HG03064 (cell line): ENCODE measurements at regions not wholly inside any gene's neighbourhood (a gene's known extent, or its start where the extent isn't known, plus 50 kb on each side); places are given as distances from the start of the nearest gene placed in this dataset.
"Not testable (repeated sequence)": the region's sequence is repeated elsewhere in the genome, so short reads cannot be mapped to it uniquely, and the experiment has no call there.

ENCODE experiments used
- ATAC-seq: cut with Tn5 transposase; IDR thresholded peaks from one replicate; pipeline ENCODE4 v1.9.1; 2021; ENCODE audit warnings: low read depth; ENCODE audit not compliant: unreplicated experiment

DNA sequence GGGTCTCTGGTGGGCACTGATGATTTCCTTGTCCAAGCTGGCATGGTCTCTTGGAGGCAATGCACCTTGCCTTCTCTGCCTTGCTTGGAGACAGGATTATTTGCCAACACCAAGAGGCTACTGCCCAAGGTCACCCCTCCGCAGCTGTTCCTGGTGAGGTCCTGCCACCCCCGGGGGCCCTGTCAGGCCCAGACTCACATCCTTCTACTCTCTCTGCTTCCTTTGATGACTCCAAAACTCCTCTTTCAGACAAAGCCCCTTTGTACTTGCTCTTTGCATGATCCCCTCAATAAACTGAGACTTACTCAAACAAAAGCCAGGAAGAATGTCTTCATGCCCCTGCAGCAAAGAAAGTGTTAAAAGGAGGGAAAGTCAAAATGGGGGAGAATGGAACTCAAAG, 137.7 kb downstream of the MEX3B start:
- no peak for ATAC-seq

DNA sequence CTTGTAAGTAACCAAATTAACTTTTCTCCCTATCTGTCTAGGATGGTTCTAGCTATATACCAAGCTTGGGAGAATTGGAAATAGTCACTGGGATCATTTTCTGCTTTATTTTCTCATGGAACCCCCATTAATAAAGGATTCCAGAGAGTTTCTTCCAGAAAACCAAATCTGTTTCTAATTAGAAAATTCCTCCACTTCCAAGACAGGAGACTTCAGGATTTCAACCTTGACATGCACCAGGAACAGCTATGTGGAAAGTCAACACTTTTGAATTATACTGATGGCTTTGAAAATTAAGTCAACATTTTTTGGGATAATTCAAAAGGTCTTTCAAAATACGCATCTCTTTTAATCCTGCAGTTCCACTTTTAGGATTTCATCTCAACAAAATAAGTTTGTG, 138.3 kb downstream of the MEX3B start:
- no peak for ATAC-seq

DNA sequence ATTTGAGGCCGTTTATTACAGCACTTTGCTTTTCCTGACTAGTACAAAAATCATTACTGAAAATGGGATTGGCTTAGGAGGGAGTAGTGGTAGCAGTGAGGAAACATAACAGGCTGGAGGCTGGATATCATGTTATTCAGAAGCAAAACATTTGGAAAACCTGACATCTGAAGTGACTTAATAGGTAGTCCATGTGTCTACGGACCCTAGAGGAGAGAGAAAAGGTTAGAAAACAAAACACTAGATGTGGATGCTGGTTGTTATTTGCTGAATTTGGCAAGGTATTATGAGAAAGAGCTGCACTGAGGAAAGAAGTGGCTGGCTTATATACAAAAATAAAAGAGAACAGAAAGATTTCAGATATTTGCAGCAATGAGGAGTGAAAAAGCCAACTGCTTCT, 139.9 kb downstream of the MEX3B start:
- ATAC-seq = no peak

DNA sequence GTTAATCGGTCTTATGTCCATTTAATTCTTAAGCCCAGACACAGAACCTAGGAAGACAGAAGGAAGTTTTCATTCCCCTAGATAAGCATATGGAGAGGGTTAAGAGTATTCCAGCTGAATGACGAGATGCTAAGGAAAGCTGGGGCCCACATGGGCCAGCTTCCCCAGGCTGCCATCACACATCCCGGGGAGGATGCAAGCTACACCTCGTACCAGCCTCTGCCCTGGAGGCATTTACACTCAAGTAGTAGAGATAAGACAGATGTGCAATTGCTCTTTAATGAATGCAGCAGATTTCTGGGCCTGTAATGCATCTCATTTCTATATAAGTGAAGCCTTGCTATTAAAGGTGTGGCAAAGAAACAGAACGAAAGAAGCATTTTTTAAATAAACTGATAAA, 144.5 kb downstream of the MEX3B start:
- ATAC-seq = no peak

DNA sequence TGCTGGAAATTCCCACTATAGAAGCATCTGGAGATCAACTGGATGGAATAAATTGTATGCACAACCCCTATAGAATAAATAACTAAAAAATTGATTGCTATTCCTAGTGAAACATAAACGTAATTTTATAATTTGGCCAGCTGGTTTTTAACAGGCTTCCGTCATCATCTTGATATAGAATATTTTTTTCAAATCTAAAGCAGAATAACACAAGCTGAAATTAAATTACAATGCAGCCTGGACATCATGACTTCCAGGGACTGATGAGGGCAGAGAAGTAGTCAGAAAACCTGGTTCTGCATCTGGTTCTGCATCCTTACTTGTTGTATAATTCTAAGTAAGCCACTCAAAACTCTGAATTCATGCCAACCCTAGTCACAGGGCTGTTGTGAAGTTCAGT, 146.1 kb downstream of the MEX3B start:
- no peak for ATAC-seq

DNA sequence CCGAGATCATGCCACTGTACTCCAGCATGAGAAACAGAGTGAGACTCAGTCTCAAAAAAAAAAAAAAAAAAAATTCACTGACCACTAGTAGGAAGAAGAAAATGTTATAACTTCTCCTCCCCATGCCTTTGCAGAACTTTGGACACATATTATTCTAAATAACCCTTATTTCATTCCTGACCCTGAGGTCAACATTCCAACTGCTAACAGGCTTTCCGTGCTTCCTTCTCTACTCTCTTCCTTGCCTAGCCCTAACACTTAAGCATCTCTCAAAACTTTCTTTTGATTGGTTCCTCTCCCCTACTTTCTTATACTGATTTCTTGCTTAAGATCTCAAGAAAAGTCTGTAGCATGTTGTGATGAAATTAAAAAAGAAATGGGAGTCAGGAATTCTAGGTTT, 146.8 kb downstream of the MEX3B start:
- ATAC-seq = no peak

DNA sequence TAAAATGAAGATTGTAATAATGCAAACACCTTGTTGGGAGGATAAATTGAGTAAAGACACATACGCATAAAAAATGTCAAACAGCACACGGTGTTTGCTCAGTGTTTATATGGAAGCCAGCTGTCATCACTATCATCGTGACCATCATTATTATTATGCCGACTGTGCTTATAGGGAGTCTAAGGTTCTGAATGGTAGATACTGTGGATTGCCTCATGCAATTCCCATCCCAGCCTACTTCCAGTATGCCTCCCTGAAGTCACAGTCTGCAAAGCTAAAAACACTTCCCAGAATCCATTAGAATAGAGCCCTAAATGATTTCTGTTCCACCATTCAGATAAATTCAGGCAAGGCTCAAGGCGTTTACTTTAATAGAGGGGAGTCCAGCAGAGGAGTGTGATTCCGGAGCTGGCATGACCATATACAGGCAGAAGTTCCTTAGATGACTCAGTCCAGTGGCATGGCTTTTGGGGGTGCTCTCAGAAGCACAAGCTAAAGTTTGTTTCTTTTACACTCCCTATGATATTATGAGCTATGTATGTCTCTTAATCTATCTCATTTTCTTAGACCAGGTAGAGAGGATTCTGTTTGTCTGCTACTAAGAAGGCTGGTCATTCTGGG, 148.7 kb downstream of the MEX3B start:
- ATAC-seq = no peak

DNA sequence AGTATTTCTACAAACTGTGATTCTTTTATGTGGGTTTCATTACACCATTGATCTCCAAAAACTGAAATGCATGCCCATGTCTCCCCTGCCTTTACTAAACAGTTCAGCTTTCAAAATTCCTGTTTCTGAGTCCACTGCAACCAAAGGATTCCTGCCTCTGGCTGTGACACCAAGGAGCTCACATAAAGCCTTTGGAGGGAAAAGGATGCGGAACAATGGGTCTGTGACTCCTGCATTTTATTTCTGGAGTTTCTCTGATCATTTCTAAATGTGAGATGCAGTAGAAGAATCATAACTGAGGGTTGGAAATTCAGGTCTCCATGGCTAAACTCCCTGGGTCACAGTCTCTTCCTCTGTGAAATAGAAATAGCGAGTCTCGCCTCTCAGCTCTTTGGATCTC, 149.5 kb downstream of the MEX3B start:
- no peak for ATAC-seq

DNA sequence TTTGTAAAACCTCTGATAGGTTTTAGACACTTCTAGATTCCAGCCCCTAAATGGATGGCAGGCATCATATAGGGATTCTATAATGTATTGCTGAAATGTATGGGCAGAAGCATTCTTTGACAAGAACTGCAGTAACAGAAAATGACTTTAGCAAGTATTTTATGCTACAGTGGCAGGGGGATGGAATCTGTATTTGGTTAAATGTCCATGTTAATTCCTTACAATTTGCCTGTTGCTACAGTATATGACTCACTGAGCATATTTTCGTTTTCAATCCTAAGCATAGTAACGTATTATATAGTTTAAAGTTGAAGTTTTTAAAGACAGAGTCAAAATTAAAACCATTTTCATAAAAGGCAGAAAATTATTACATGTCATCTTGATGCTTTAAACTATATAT, 150.1 kb downstream of the MEX3B start:
- ATAC-seq = no peak

DNA sequence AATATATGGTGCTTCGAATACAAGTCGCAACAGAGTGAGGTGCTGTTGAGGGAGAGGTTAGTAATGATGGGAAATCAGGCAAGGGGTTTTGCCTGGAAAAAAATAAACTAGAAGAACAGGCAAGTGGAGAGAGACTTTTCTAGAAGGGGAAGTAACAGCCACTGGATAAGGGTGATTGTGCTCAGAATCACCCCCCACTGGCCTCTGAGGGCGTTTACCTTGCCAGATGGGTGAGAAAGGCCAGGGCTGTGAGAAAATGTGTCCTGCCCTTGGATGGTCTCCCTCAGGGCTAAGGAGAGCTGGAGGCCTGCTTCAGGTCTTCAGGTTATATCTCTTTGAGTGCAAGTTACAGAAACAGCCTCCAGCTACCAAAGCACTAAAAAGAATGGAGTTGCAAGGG, 151.8 kb downstream of the MEX3B start:
- ATAC-seq = no peak

DNA sequence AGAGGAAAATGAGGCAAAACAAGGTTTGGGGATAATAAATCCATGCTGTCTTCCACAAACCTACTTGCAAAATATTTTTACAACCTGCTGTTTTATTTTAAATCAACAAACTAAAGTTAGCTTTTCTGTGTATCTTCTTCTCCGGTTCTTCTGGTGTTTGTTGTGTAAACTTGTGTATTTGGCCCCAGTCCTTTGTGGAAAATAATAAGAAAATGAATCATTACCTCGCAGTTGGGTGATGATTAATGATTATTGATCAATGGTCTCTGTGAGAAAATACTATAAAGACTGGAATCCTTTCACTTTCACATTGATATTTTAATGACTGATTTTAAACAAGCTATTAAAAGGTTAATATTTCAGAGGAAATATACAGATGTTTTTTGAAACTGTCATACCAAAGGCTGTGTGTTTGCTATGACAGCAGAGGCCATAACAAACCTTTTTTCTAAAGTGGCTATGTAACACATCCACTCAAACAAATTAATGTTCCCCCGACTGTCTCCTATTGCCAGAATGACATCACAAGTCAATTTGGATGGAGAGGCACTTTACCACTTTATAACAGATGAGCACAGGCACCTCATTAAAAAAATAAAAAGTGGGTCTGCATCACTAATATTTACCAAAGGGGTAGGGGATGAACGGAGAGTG, 152.5 kb downstream of the MEX3B start:
- no peak for ATAC-seq

DNA sequence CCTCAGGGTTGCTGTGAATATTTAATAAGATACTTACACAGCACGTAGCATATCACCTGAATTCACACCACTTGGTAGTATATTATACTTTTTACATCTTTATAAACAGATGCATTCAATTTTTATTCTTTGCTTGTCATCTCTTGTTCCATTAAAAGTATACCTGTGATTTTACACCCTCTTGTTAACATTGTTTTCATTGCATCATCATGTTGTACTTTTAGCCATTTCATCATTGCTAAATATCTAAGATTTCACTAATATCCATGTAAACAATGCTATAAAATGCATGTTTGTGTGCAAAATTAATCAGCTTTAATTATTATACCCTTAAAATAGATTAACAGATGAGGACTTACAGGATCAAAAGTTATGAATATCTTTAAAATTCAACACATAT, 155.3 kb downstream of the MEX3B start:
- ATAC-seq = no peak

DNA sequence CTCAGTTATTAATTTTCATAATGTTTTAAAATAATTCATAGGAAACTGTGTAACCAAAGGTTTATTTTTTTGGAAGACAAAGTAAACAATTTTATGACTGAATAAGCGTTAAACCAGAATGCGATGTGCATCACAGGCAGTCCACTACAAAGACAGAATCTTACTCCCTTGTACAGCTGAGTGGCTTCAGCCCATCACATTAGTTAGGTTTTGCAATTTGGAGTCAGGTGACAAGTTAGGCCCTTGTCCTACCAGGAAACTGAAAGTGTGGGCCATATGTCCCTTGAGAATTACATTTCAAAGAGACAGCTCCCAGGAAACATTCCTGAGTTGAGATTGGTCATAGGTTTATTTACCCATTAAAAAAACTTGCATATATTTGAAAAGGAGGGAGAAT, 156.3 kb downstream of the MEX3B start:
- no peak for ATAC-seq

DNA sequence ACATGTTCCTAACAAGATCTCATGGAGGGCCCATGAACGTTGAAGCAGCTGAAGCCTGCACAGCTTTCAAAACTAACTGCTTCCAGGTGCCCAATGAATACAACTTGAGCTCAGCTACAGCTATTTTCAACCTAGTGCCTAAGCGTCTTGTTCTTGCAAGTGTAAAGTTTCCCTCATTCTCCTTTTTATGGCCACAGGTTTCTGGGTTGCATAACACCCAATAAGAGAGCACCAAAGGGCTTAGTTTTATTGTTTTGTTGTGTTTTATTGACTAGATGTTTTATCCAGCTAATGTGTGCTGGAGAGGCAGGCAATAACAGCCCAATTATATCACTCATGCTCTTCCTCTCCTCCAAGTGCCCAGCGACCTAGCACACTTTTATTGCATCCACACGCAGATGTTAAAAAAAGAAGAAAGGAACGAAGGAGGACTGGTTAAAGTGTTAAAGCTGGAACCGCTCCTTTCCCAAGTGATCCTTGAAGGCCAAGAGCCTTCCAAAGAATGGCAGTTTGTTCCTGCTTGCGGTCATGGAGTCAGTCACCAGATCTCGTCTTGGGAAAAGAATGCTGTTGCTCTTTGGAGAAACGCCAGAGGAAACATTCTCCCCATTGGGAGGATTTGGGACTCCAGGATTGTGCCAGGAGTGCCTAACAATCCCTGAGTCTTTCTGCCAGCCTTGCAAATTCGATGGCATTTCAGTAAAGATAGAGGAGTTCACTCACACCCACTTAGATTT, 156.9 kb downstream of the MEX3B start:
- ATAC-seq = no peak

DNA sequence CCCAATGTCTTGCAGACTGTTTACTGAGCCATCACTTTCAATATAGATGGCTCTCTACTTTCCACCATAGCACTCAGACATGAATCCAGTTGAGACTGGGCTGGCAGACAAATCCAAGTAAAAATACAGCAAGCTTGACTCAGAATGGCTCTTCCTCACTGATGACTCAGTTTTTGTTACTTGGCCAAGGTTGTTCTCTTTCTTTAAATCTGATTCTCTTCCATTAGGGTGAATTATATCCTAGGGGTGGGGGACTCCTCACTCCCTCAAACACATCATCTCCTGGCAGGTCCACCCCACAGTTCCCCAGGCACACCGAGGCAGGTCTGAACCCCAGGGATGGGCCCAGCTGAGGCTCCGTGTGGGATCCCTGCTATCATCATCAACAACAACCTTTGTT, 157.9 kb downstream of the MEX3B start:
- ATAC-seq = no peak

DNA sequence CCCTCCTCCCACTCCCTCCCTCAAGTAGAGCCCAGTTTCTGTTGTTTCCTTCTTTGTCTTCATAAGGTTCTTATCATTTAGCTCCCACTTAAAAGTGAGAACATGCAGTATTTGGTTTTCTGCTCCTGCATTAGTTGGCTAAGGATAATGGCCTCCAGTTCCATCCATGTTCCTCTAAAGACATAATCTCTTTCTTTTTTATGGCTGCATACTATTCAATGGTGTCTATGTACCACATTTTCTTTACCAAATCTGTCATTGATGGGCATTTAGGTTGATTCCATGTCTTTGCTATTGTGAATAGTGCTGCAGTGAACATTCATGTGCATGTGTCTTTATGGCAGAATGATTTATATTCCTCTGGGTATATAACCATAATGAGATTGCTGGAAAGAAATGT, 158.6 kb downstream of the MEX3B start:
- ATAC-seq = not testable (repeated sequence)

DNA sequence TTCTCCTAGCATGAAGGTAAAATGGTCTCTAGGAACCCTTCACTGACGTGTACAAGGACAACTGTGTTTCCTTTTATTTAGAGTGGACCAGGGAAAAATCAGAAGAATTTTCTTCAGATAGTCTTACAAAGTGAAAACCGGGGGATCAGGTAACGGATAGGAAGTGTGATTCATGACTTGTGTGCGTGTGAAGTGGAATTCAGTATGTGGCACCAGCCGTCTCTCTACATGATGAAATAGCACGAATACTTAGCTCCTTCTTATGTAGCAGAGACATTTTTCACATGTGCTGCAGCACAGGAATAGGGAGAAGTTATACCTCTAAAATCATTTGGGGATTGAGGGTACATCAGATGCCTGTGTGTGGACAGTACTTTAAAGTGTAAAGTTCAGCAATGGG, 159.2 kb downstream of the MEX3B start:
- no peak for ATAC-seq

DNA sequence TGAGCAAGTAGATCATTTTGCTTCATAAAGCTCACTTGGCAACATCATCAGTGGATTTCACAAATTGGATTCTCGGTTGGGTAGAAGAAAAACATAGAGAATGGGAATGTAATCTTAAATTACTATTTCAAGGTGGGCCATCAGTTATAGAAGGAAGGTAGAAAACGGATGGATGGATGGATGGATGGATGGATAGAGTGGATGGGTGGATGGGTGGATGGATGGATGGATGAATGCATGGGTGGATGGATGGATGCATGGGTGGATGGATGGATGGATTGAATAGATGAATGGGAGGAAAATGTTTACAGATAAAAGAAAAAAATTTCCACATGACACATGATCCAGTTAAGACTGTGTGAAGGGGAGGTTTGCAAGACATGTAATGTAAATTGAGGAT, 159.7 kb downstream of the MEX3B start:
- no peak for ATAC-seq

DNA sequence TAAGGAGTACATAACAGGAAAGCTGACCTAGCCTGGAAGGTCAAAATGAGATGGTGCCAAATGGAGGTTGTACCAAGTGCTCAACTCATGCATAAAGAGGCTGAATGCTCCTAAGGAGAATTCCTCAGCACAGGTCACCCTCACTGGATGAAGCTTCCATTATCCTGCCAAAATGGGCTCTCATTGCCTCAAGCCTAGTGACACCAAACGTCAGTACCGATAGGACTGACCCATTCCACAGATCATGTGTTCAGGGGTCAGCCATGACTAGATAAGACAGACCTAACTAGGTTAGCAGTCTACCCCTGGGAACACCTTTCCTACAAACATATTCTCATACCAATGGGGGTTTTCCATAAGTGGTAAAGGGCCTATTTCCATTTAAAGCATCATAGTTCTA, 160.7 kb downstream of the MEX3B start:
- ATAC-seq = no peak

DNA sequence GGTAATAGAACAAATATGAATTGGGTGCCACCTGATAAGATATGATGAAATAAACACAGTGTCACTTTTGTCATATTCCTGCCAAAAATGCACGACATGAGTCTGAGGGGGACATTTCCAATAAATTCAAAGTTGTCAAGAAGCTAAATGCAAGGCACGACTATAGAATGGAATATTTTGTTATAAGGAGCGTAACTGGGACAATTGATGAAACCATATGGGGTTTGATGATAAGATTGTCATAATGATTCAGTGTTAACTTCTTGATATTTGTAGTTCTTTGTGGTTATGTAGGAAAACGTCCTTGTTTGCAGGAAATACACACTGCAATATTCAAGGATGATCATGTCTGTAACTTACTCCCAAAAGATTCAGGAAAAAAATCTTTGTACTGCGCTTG, 163.3 kb downstream of the MEX3B start:
- ATAC-seq = no peak

DNA sequence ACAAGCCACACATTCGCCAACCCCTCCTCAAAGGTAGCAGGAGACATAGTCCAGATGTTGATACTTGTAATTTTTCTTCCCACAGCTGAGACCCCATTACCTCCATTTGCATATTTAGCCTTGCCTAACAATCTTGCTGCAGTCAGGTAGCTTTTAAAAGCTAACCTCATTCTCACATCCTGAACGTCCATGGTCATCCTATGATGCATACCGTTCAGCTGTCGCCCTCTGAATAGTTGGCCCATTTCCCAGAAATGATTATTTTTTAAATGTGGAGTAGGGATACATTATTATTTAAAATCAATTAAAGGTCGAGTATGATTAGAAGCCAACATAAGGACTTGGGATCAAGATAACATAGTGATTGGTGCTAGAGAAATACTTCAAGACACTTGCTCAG, 165.0 kb downstream of the MEX3B start:
- no peak for ATAC-seq

DNA sequence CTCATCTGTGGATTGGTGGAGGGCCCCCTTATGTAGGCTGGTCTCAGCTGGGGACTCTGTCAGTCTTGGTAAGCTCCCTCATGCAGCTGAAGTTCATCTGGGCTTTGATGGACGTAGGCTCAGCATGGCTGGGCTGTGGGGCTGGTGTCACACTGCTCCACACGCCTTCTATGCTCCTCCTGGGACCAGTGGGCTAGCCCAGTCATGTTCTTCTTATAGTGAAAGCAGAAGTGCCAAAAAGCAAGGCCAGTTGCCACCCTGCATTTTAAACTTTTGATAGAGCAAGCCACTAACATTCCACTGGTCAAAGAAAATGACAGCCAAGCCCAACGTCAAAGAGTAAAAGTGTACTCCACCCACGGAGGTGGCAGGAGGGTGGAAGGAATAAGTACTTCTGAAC, 165.5 kb downstream of the MEX3B start:
- ATAC-seq = no peak
